ENCODE measurements at regions not wholly inside any gene's neighbourhood (a gene's known extent, or its start where the extent isn't known, plus 50 kb on each side); places are given as distances from the start of the nearest gene placed in this dataset.

GRCh38 chr22:44622679-44623078 is 79.3 kb upstream of the PRR5 start:
- no peaks in the 10 kb centered on the region for H4K20me1 ChIP-seq (ENCODE audit: insufficient read depth)
- TF ChIP-seq TEAD4 (IDR thresholded peaks at IDR 0.05; ENCODE audit: borderline replicate concordance, insufficient read depth) (no peak), MXI1 (IDR thresholded peaks at IDR 0.05; ENCODE audit: low read depth, low read length) (no peak), RXRA (IDR thresholded peaks at IDR 0.05; ENCODE audit: borderline replicate concordance, low read depth) (no peak), FOSL2 (IDR thresholded peaks at IDR 0.05; ENCODE audit: borderline replicate concordance, low read depth) (no peak), NFIC (IDR thresholded peaks at IDR 0.05; ENCODE audit: borderline replicate concordance) (no peak), ELF1 (IDR thresholded peaks at IDR 0.05) (no peak), GATA2 (CRISPR knock-in tag; IDR thresholded peaks at IDR 0.05) (no peak), USF2 (IDR thresholded peaks at IDR 0.05; ENCODE audit: borderline replicate concordance, low read depth, low read length) (no peak), GABPA (IDR thresholded peaks at IDR 0.05; ENCODE audit: low read depth) (no peak), TCF12 (IDR thresholded peaks at IDR 0.05) (no peak), CTCF (IDR thresholded peaks at IDR 0.05) (no peak), FOXM1 (IDR thresholded peaks at IDR 0.05; ENCODE audit: low read depth) (no peak), EP300 (IDR thresholded peaks at IDR 0.05; ENCODE audit: borderline replicate concordance in 1 of 2, low read depth in 1 of 2, low read length in 1 of 2) (no peak), POLR2AphosphoS5 (IDR thresholded peaks at IDR 0.05; ENCODE audit: low read depth, low read length) (no peak), MAX (IDR thresholded peaks at IDR 0.05; ENCODE audit: low read depth) (no peak), TAF1 (IDR thresholded peaks at IDR 0.05; ENCODE audit: borderline replicate concordance, low read depth, low read length) (no peak), RFX5 (IDR thresholded peaks at IDR 0.05; ENCODE audit: low read length) (no peak), IRF3 (IDR thresholded peaks at IDR 0.05; ENCODE audit: low read depth, low read length) (no peak), SMC3 (IDR thresholded peaks at IDR 0.05; ENCODE audit: low read depth, low read length) (no peak), NRF1 (IDR thresholded peaks at IDR 0.05; ENCODE audit: low read depth, low read length) (no peak)
- DNase-seq, result no peak
- H3K9me3 ChIP-seq, result no peaks in the 10 kb centered on the region
- H3K79me2 ChIP-seq (ENCODE audit: insufficient read depth), result no peaks in the 10 kb centered on the region
- no peak overlapping the region for H3K4me3 ChIP-seq (ENCODE audit: low read depth in 2 of 2, low read length in 1 of 2)
- no peak overlapping the region for H2AFZ ChIP-seq (ENCODE audit: low read depth)
- ChIA-PET CTCF (interaction anchor here (6.8 to 8.3 kb wide), 2 partner anchors 537 to 630 kb away, joined by 121 to 126 read pairs; no protein-coding TSS in a partner anchor), POLR2A (no interaction called here)
- no peak overlapping the region for H3K27ac ChIP-seq (ENCODE audit: low read depth in 2 of 2, low read length in 1 of 2)
- no peak overlapping the region for H3K9ac ChIP-seq
- WGBS (ENCODE audit: low lambda C conversion rate), result 59% methylated on average over 7 of the region's 11 CpGs
- no peaks in the 10 kb centered on the region for H3K36me3 ChIP-seq (replicated peaks in 1 of 2; ENCODE audit: control insufficient read depth in 1 of 2, insufficient read depth in 2 of 2, low read length in 1 of 2)
- no peaks in the 10 kb centered on the region for H3F3A ChIP-seq (replicated peaks; ENCODE audit: insufficient read depth)
- H3K27me3 ChIP-seq (ENCODE audit: insufficient read depth), result no peaks in the 10 kb centered on the region
- no peaks in the 10 kb centered on the region for H3K9me2 ChIP-seq
- H3K4me2 ChIP-seq, result no peak overlapping the region
- no peaks in the 10 kb centered on the region; a peak in 1 of 4 replicates for H3K4me1 ChIP-seq (ENCODE audit: control insufficient read depth in 1 of 2, insufficient read depth in 2 of 2, low read depth in 1 of 2, low read length in 1 of 2)
